DND-41 (cell line): ENCODE measurements at regions not wholly inside any gene's neighbourhood (a gene's known extent, or its start where the extent isn't known, plus 50 kb on each side); places are given as distances from the start of the nearest gene placed in this dataset.

Source experiments
- CTCF ChIP-seq: IDR thresholded peaks from 2 replicates; pipeline ENCODE4 v1.5.1; 2012; ENCODE audit warnings: borderline replicate concordance, low read length, moderate library complexity, mild to moderate bottlenecking; ENCODE audit not compliant: poor library complexity, severe bottlenecking; ENCODE audit errors: extremely low read depth
- EZH2 ChIP-seq: IDR thresholded peaks from 3 replicates; pipeline ENCODE4 v1.6.1; 2012; ENCODE audit warnings: borderline replicate concordance, low read depth, mild to moderate bottlenecking, moderate library complexity, low read length, inconsistent platforms; ENCODE audit not compliant: severe bottlenecking

- TF ChIP-seq EZH2 (no peak), CTCF (no peak)
These were observed 261.3 kb upstream of the NCKAP5 start for GRCh38 chr2:133829450-133830020.
